Endothelial cell (in vitro differentiated cells): ENCODE measurements at regions not wholly inside any gene's neighbourhood (a gene's known extent, or its start where the extent isn't known, plus 50 kb on each side); places are given as distances from the start of the nearest gene placed in this dataset.

Experiments
- DNase-seq: peaks from one replicate; pipeline ENCODE4 v3.0.0; 2021; ENCODE audit warnings: low spot score
- H3K27ac Mint-ChIP-seq: one replicate; pipeline ENCODE4 v1.8.0; 2021; ENCODE audit warnings: mixed read lengths, inconsistent platforms; ENCODE audit not compliant: unreplicated experiment
- H3K27me3 Mint-ChIP-seq: one replicate; pipeline ENCODE4 v1.8.0; 2021; ENCODE audit warnings: mild to moderate bottlenecking, moderate library complexity, mixed read lengths, inconsistent platforms; ENCODE audit not compliant: unreplicated experiment
- H3K36me3 Mint-ChIP-seq: one replicate; pipeline ENCODE4 v1.8.0; 2021; ENCODE audit warnings: mild to moderate bottlenecking, low read depth, mixed read lengths, inconsistent platforms; ENCODE audit not compliant: unreplicated experiment
- H3K4me1 Mint-ChIP-seq: one replicate; pipeline ENCODE4 v1.8.0; 2021; ENCODE audit warnings: mild to moderate bottlenecking, mixed read lengths, inconsistent platforms; ENCODE audit not compliant: unreplicated experiment
- H3K4me3 Mint-ChIP-seq: one replicate; pipeline ENCODE4 v1.8.0; 2021; ENCODE audit warnings: mild to moderate bottlenecking, mixed read lengths, inconsistent platforms; ENCODE audit not compliant: unreplicated experiment
- H3K9me3 Mint-ChIP-seq: one replicate; pipeline ENCODE4 v1.8.0; 2021; ENCODE audit warnings: mixed read lengths, inconsistent platforms; ENCODE audit not compliant: unreplicated experiment
- CTCF ChIP-seq: fragments of 200-600 bp; sonication (generic); IDR thresholded peaks from one replicate; pipeline ENCODE4 v1.5.0; 2021; ENCODE audit warnings: antibody characterized with exemption; ENCODE audit not compliant: unreplicated experiment

GRCh38 chr6:56364827-56365339 is 117.5 kb upstream of the COL21A1 start:
- no peak overlapping the region for H3K4me3 Mint-ChIP-seq
- H3K27ac Mint-ChIP-seq, result no peak overlapping the region
- no peak for TF ChIP-seq CTCF
- H3K9me3 Mint-ChIP-seq, result no peaks in the 10 kb centered on the region
- H3K27me3 Mint-ChIP-seq, result peaks cover 2% of the 10 kb centered on the region
- peaks cover 46% of the 10 kb centered on the region for H3K4me1 Mint-ChIP-seq
- H3K36me3 Mint-ChIP-seq, result no peaks in the 10 kb centered on the region
- no peak for DNase-seq

- Mint-ChIP-seq H3K36me3 (no peaks in the 10 kb centered on the region), H3K27ac (no peak overlapping the region), H3K4me3 (no peak overlapping the region), H3K4me1 (peaks cover 44% of the 10 kb centered on the region), H3K27me3 (peaks cover 2% of the 10 kb centered on the region), H3K9me3 (no peaks in the 10 kb centered on the region)
- TF ChIP-seq CTCF, result no peak
- no peak for DNase-seq
Observed at GRCh38 chr6:56364431-56364826, 117.0 kb upstream of the COL21A1 start.

GRCh38 chr6:56363796-56364430 is 116.5 kb upstream of the COL21A1 start:
- H3K4me1 Mint-ChIP-seq, result peaks cover 43% of the 10 kb centered on the region
- H3K36me3 Mint-ChIP-seq, result no peaks in the 10 kb centered on the region
- H3K4me3 Mint-ChIP-seq, result no peak overlapping the region
- no peak for DNase-seq
- TF ChIP-seq CTCF, result no peak
- peaks cover 2% of the 10 kb centered on the region for H3K27me3 Mint-ChIP-seq
- no peak overlapping the region for H3K27ac Mint-ChIP-seq
- H3K9me3 Mint-ChIP-seq, result no peaks in the 10 kb centered on the region

- Mint-ChIP-seq H3K9me3 (no peaks in the 10 kb centered on the region), H3K4me3 (no peak overlapping the region), H3K36me3 (no peaks in the 10 kb centered on the region), H3K27me3 (peaks cover 2% of the 10 kb centered on the region), H3K4me1 (peaks cover 27% of the 10 kb centered on the region), H3K27ac (peak overlapping the region; percentile 96)
- TF ChIP-seq CTCF, result no peak
- DNase-seq, result no peak
Observed at GRCh38 chr6:56361812-56362211, 114.4 kb upstream of the COL21A1 start.

- H3K4me1 Mint-ChIP-seq, result peaks cover 23% of the 10 kb centered on the region
- no peaks in the 10 kb centered on the region for H3K36me3 Mint-ChIP-seq
- no peak overlapping the region for H3K4me3 Mint-ChIP-seq
- DNase-seq, result peak; percentile 67
- no peak overlapping the region for H3K27ac Mint-ChIP-seq
- peak; percentile 88 for TF ChIP-seq CTCF
- peaks cover 3% of the 10 kb centered on the region for H3K27me3 Mint-ChIP-seq
- no peaks in the 10 kb centered on the region for H3K9me3 Mint-ChIP-seq
Observed at GRCh38 chr6:56359201-56359899, 112.0 kb upstream of the COL21A1 start.
